C1 segment of cervical spinal cord (tissue), 14 donors: ENCODE measurements at regions not wholly inside any gene's neighbourhood (a gene's known extent, or its start where the extent isn't known, plus 50 kb on each side); places are given as distances from the start of the nearest gene placed in this dataset.

Experiments
- DNase-seq, 14 donors: peaks; one replicate each; lab custom pipeline; 2025; lab: John Stamatoyannopoulos, UW

- no peak for DNase-seq
These were observed 89.6 kb upstream of the PTPRR start for GRCh38 chr12:71010143-71010479.

GRCh38 chr12:71009430-71010142 is 89.0 kb upstream of the PTPRR start:
- no peak for DNase-seq

GRCh38 chr12:71008616-71009015 is 88.1 kb upstream of the PTPRR start:
- DNase-seq: no peak

- DNase-seq: no peak
These were observed 87.4 kb upstream of the PTPRR start for GRCh38 chr12:71007781-71008404.

- DNase-seq: no peak
These were observed 86.5 kb upstream of the PTPRR start for GRCh38 chr12:71007020-71007419.

GRCh38 chr12:71005166-71005565 is 84.6 kb upstream of the PTPRR start:
- no peak for DNase-seq

GRCh38 chr12:71004578-71004977 is 84.0 kb upstream of the PTPRR start:
- no peak for DNase-seq

GRCh38 chr12:71000748-71001147 is 80.2 kb upstream of the PTPRR start:
- DNase-seq: no peak

- DNase-seq: no peak
These were observed 79.7 kb upstream of the PTPRR start for GRCh38 chr12:71000255-71000654.

GRCh38 chr12:70994217-70994788 is 73.8 kb upstream of the PTPRR start:
- no peak for DNase-seq

- no peak for DNase-seq
These were observed 68.7 kb upstream of the PTPRR start for GRCh38 chr12:70989232-70989631.

- DNase-seq: no peak
These were observed 65.3 kb upstream of the PTPRR start for GRCh38 chr12:70985850-70986249.

GRCh38 chr12:70983692-70984091 is 63.2 kb upstream of the PTPRR start:
- DNase-seq: no peak

- no peak for DNase-seq
These were observed 62.5 kb upstream of the PTPRR start for GRCh38 chr12:70982991-70983390.

- no peak for DNase-seq
These were observed 61.7 kb upstream of the PTPRR start for GRCh38 chr12:70982286-70982685.

- DNase-seq: no peak
These were observed 50.7 kb upstream of the PTPRR start for GRCh38 chr12:70971001-70971794.
